ENCODE measurements at regions not wholly inside any gene's neighbourhood (a gene's known extent, or its start where the extent isn't known, plus 50 kb on each side); places are given as distances from the start of the nearest gene placed in this dataset.

- Histone ChIP-seq H3K4me3 (ENCODE audit: low read depth, low read length) (no peak overlapping the region), H3K36me3 (no peaks in the 10 kb centered on the region), H3K27me3 (ENCODE audit: insufficient read depth, low read depth, severe bottlenecking) (peaks cover 97% of the 10 kb centered on the region), H3K27ac (no peak overlapping the region), H3K9me3 (ENCODE audit: severe bottlenecking) (peaks cover 4% of the 10 kb centered on the region)
- TF ChIP-seq CTCF (IDR thresholded peaks at IDR 0.05; ENCODE audit: low read depth, low read length): no peak
- no peak for DNase-seq
These were observed 49.8 kb upstream of the RGMA start for GRCh38 chr15:93138681-93139250.
